Small intestine (tissue), 7 donors: ENCODE measurements at regions not wholly inside any gene's neighbourhood (a gene's known extent, or its start where the extent isn't known, plus 50 kb on each side); places are given as distances from the start of the nearest gene placed in this dataset.

ENCODE experiments used
- DNase-seq, 2 donors: peaks; one replicate each; pipeline versions ENCODE4 v3.0.0 to v3.0.0-alpha.2; 2013
- FAIRE-seq: peaks from 2 replicates; lab custom pipeline; 2012; peaks lifted over from hg19 to GRCh38; lab: Jason Lieb, UNC
- H3K27ac ChIP-seq, 3 donors: one replicate each; pipeline ENCODE4 v1.5.1; 2013; ENCODE audit warnings: low read length in 2 of 3, mild to moderate bottlenecking in 2 of 3, control low read depth in 1 of 3, inconsistent platforms in 1 of 3, low read depth in 1 of 3, moderate library complexity in 1 of 3
- H3K27me3 ChIP-seq, 3 donors: one replicate each; pipeline ENCODE4 v1.6.1; 2013; ENCODE audit warnings: low read length in 3 of 3, inconsistent platforms in 1 of 3; ENCODE audit not compliant: control insufficient read depth in 3 of 3, insufficient read depth in 3 of 3
- H3K36me3 ChIP-seq, 3 donors: one replicate each; pipeline ENCODE4 v1.6.1; 2013; ENCODE audit warnings: low read length in 3 of 3, inconsistent platforms in 1 of 3, low read depth in 1 of 3, mild to moderate bottlenecking in 1 of 3, moderate library complexity in 1 of 3; ENCODE audit not compliant: control insufficient read depth in 3 of 3, insufficient read depth in 2 of 3
- H3K4me1 ChIP-seq, 3 donors: one replicate each; pipeline ENCODE4 v1.6.1; 2013; ENCODE audit warnings: low read length in 2 of 3, inconsistent platforms in 1 of 3, low read depth in 1 of 3, mild to moderate bottlenecking in 1 of 3, moderate library complexity in 1 of 3; ENCODE audit not compliant: control insufficient read depth in 3 of 3, insufficient read depth in 2 of 3
- H3K4me3 ChIP-seq, 3 donors: one replicate each; pipeline ENCODE4 v1.5.1; 2013; ENCODE audit warnings: low read length in 3 of 3, control low read depth in 1 of 3, inconsistent platforms in 1 of 3, low read depth in 1 of 3, mild to moderate bottlenecking in 1 of 3, moderate library complexity in 1 of 3
- H3K9me3 ChIP-seq, 2 donors: one replicate each; pipeline ENCODE4 v1.6.1; 2013; ENCODE audit warnings: low read depth in 1 of 2, low read length in 1 of 2; ENCODE audit not compliant: control insufficient read depth in 2 of 2, insufficient read depth in 1 of 2
- WGBS, 3 donors: extraction: QIAGEN DNeasy Blood & Tissue Kit; methylation state at CpG; one replicate each; pipeline ENCODE4 v1.1.7; 2013; 5-methylcytosine and 5-hydroxymethylcytosine counted together
- donor health status: healthy with polysubstance abuse.
- donor health status: control.
- donor health status: control.
- donor health status: Bipolar disorder and iron deficiency.
- donor health status: healthy.

- Histone ChIP-seq H3K27me3 (no peaks in the 10 kb centered on the region), H3K9me3 (peaks cover 0 to 3% of the 10 kb centered on the region in 2 donors), H3K4me3 (no peak overlapping the region), H3K4me1 (no peaks in the 10 kb centered on the region), H3K36me3 (peaks cover 2 to 39% (median 9%) of the 10 kb centered on the region in 3 donors), H3K27ac (no peak overlapping the region)
- FAIRE-seq (no peak), DNase-seq (no peak)
- WGBS, 3 donors, result 78 to 89% (median 82%) methylated on average over 5 of the region's 5 CpGs
Measured at GRCh38 chr15:62734706-62735105, 307.8 kb upstream of the TPM1 start.

GRCh38 chr15:62736756-62737155 is 305.8 kb upstream of the TPM1 start:
- Histone ChIP-seq H3K4me3 (no peak overlapping the region), H3K27me3 (no peaks in the 10 kb centered on the region), H3K36me3 (peaks cover 0 to 43% (median 9%) of the 10 kb centered on the region in 3 donors), H3K9me3 (no peaks in the 10 kb centered on the region), H3K27ac (no peak overlapping the region), H3K4me1 (no peaks in the 10 kb centered on the region)
- DNase-seq (no peak), FAIRE-seq (no peak)
- WGBS, 3 donors, result 94% methylated on average over 14 of the region's 14 CpGs

- WGBS, 3 donors, result 86 to 90% (median 86%) methylated on average over 4 of the region's 4 CpGs
- FAIRE-seq (no peak), DNase-seq (no peak)
- Histone ChIP-seq H3K9me3 (no peaks in the 10 kb centered on the region), H3K4me1 (no peaks in the 10 kb centered on the region), H3K36me3 (peaks cover 0 to 44% (median 9%) of the 10 kb centered on the region in 3 donors), H3K27me3 (no peaks in the 10 kb centered on the region), H3K4me3 (no peak overlapping the region), H3K27ac (no peak overlapping the region)
Measured at GRCh38 chr15:62737551-62737950, 305.0 kb upstream of the TPM1 start.

- H3K27me3 ChIP-seq, result no peaks in the 10 kb centered on the region
- DNase-seq (no peak), FAIRE-seq (no peak)
- H3K27ac ChIP-seq, result no peak overlapping the region
- no peak overlapping the region for H3K4me3 ChIP-seq
- no peaks in the 10 kb centered on the region for H3K4me1 ChIP-seq
- no peaks in the 10 kb centered on the region for H3K9me3 ChIP-seq
- peaks cover 0 to 55% (median 9%) of the 10 kb centered on the region in 3 donors for H3K36me3 ChIP-seq
- 78 to 87% (median 82%) methylated on average over 4 of the region's 4 CpGs for WGBS, 3 donors
Measured at GRCh38 chr15:62739082-62739481, 303.5 kb upstream of the TPM1 start.

- 72 to 78% (median 75%) methylated on average over 3 of the region's 3 CpGs for WGBS, 3 donors
Measured at GRCh38 chr15:62739507-62739906, 303.0 kb upstream of the TPM1 start.

GRCh38 chr15:62740141-62741004 is 302.2 kb upstream of the TPM1 start:
- WGBS, 3 donors, result 75 to 85% (median 84%) methylated on average over 15 of the region's 15 CpGs
- Histone ChIP-seq H3K27me3 (no peaks in the 10 kb centered on the region), H3K4me3 (no peak overlapping the region), H3K27ac (no peak overlapping the region), H3K36me3 (peaks cover 0 to 56% (median 9%) of the 10 kb centered on the region in 3 donors), H3K9me3 (no peaks in the 10 kb centered on the region), H3K4me1 (no peaks in the 10 kb centered on the region)
- no peak for FAIRE-seq
- no peak for DNase-seq

More at GRCh38 chr15:62739507-62739906, 303.0 kb upstream of the TPM1 start:
- H3K4me3 ChIP-seq, result no peak overlapping the region
- H3K27ac ChIP-seq, result no peak overlapping the region
- H3K36me3 ChIP-seq, result peaks cover 0 to 59% (median 9%) of the 10 kb centered on the region in 3 donors
- no peaks in the 10 kb centered on the region for H3K4me1 ChIP-seq
- H3K27me3 ChIP-seq, result no peaks in the 10 kb centered on the region
- FAIRE-seq (no peak), DNase-seq (no peak)
- no peaks in the 10 kb centered on the region for H3K9me3 ChIP-seq

- H3K36me3 ChIP-seq, result peaks cover 0 to 57% (median 9%) of the 10 kb centered on the region in 3 donors
- no peaks in the 10 kb centered on the region for H3K4me1 ChIP-seq
- H3K27me3 ChIP-seq, result no peaks in the 10 kb centered on the region
- no peaks in the 10 kb centered on the region for H3K9me3 ChIP-seq
- DNase-seq, result no peak
- H3K4me3 ChIP-seq, result no peak overlapping the region
- H3K27ac ChIP-seq, result no peak overlapping the region
- no peak for FAIRE-seq
- 75 to 93% (median 92%) methylated on average over 2 of the region's 2 CpGs for WGBS, 3 donors
Measured at GRCh38 chr15:62741106-62741505, 301.4 kb upstream of the TPM1 start.

- no peak for FAIRE-seq
- Histone ChIP-seq H3K9me3 (no peaks in the 10 kb centered on the region), H3K4me1 (no peaks in the 10 kb centered on the region), H3K36me3 (peaks cover 0 to 48% (median 3%) of the 10 kb centered on the region in 3 donors), H3K27me3 (no peaks in the 10 kb centered on the region), H3K27ac (no peak overlapping the region), H3K4me3 (no peak overlapping the region)
- 33 to 47% (median 44%) methylated on average over 8 of the region's 8 CpGs for WGBS, 3 donors
- DNase-seq, result peak; percentile 55 to 74
Measured at GRCh38 chr15:62742409-62743171, 300.0 kb upstream of the TPM1 start.
